ENCODE measurements at regions not wholly inside any gene's neighbourhood (a gene's known extent, or its start where the extent isn't known, plus 50 kb on each side); places are given as distances from the start of the nearest gene placed in this dataset.

DNA sequence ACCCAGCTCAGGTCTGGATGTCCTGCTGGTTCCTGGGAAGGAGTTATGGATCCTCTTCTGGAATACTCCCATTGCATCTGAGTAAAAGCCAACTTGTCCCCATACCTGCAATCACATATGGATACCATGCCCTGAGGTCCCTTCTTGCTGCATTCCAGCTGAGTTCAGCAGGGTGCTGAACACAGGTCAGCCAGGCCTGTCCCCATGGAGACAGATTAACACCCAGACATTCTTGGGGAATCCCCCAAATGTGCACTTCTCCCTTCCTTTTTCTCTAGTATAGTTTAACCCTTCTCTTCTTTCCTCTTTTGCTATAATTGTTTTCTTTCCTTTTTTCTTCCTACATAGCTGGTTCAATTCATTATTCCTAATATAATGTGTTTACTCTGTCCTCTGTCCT, 799.6 kb upstream of the HS6ST1 start:
- no peak overlapping the region for H3K4me3 ChIP-seq (ENCODE audit: low read depth, poor library complexity, severe bottlenecking)
- intact Hi-C loops (cut with DNase I; ENCODE audit: low total_unique reads): no loop called here
- TF ChIP-seq, protein P1, sequence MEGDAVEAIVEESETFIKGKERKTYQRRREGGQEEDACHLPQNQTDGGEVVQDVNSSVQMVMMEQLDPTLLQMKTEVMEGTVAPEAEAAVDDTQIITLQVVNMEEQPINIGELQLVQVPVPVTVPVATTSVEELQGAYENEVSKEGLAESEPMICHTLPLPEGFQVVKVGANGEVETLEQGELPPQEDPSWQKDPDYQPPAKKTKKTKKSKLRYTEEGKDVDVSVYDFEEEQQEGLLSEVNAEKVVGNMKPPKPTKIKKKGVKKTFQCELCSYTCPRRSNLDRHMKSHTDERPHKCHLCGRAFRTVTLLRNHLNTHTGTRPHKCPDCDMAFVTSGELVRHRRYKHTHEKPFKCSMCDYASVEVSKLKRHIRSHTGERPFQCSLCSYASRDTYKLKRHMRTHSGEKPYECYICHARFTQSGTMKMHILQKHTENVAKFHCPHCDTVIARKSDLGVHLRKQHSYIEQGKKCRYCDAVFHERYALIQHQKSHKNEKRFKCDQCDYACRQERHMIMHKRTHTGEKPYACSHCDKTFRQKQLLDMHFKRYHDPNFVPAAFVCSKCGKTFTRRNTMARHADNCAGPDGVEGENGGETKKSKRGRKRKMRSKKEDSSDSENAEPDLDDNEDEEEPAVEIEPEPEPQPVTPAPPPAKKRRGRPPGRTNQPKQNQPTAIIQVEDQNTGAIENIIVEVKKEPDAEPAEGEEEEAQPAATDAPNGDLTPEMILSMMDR (IDR thresholded peaks at IDR 0.05): no peak
- TF ChIP-seq POLR2A (IDR thresholded peaks at IDR 0.05): no peak
- no peak for DNase-seq (ENCODE audit: low spot score in 2 of 2)

DNA sequence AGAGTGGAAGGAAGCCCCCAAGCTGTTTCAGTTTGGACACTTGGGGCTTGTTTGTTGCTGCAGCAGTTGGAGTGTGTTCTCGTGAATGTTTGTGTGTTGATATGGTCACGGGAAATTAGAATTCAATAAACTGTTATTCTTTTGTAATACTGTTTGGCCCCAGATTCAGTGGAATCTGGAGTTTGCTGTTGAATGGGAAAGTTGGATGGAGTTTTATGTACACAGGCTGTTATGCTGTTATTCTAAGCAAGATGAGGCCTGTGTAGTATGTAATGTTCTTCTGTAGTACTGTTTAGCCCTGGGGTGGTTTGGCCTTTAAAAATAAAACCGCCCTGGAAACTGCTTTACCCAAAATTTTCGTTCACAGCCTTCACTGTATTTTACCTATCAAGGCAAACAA, 810.4 kb upstream of the HS6ST1 start:
- intact Hi-C loops (cut with DNase I; ENCODE audit: low total_unique reads): no loop called here
- 40 to 46% methylated on average over 4 of the region's 4 CpGs for WGBS, 2 donors
- TF ChIP-seq, protein P1 (IDR thresholded peaks at IDR 0.05): no peak
- TF ChIP-seq POLR2A (IDR thresholded peaks at IDR 0.05): no peak
- no peak overlapping the region for H3K4me3 ChIP-seq (ENCODE audit: low read depth, poor library complexity, severe bottlenecking)
- DNase-seq (ENCODE audit: low spot score in 2 of 2): no peak

DNA sequence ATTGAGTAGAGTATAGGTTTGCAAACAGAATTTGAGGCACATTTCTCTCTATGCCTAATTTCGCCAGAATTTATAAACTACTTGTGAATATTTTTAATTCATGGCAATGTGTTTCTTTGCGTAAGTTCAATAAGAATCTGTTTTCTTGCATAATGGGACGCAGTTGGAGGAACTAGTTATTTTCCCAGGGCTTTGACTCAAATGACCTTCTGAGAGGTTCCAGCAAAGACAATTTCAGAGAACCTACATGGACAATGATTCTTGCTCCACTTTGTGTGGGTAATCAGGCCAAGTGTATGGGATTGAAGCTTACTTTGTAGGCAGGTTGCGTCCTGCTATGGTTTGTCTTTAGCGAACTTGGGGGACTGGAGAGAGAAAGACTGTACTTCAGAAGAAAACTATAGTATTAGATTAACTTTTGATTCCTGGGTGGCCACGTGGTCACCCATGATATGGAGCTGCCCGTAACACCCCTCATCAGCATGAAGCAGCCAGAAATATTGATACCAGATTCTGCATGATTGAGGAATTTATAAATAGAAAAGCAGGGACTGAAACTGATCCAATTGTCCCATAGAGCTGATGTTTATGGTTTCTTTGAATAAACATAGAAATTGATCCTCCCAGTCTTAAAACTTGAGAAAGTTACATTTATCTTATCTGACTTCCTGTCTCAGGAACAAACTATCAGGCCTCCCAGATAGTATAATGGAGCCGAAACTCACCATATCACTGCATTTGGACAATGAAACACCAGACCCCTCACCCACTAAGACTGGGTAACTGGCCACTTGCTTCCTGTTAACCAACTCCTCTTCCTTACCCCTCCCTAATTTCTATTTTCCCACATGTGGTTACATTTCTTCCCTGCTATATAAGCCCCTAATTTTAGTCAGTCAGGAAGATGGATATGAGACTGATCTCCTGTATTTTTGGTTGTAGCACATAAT, 815.3 kb upstream of the HS6ST1 start:
- 83 to 91% methylated on average over 8 of the region's 8 CpGs for WGBS, 2 donors
- no peak overlapping the region for H3K4me3 ChIP-seq (ENCODE audit: low read depth, poor library complexity, severe bottlenecking)
- DNase-seq (ENCODE audit: low spot score in 2 of 2): no peak
- TF ChIP-seq, protein P1 (IDR thresholded peaks at IDR 0.05): no peak
- no peak for TF ChIP-seq POLR2A (IDR thresholded peaks at IDR 0.05)
- intact Hi-C loops (cut with DNase I; ENCODE audit: low total_unique reads): no loop called here

DNA sequence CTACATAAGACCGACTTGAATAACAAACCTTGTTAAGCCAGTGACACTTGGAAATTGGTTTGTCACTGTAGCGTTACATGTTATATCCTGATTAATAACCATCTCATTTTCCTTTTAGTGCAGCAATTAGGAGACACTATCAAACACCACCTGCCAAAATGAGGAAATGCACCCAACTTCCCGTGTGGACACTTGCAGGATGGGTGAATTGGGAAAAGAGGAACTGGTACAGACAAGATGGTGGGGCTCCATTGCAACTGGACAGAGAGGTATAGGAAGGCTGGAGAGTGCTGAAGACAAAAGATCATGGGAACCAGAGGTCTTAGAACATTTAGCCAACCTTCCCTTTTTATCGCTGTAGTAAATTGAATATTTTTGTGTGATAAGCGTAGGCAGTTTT, 816.3 kb upstream of the HS6ST1 start:
- TF ChIP-seq, protein P1 (IDR thresholded peaks at IDR 0.05): no peak
- TF ChIP-seq POLR2A (IDR thresholded peaks at IDR 0.05): no peak
- H3K4me3 ChIP-seq (ENCODE audit: low read depth, poor library complexity, severe bottlenecking): no peak overlapping the region
- DNase-seq (ENCODE audit: low spot score in 2 of 2): no peak
- intact Hi-C loops (cut with DNase I; ENCODE audit: low total_unique reads): no loop called here
- 86 to 93% methylated on average over 5 of the region's 5 CpGs for WGBS, 2 donors

DNA sequence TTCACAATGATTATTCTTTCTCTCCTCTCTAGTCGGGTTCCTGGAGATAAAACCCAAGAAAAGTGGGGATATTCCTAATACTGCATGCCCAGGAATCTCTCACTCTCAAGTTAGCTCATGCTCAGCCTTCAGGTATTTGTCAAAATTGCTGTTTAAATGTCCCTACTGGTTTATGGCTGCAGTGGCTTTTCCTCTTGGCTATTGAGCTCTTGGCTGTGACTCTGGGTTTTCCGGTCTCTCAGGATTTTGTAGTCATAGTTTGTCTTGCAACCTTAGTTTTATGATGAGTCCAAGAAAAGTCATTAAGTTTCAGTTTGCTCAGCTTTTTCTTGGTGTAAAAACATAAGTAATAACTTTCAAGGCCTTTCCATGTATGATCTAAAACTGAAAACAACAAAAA, 820.7 kb upstream of the HS6ST1 start:
- no peak for TF ChIP-seq POLR2A (IDR thresholded peaks at IDR 0.05)
- TF ChIP-seq, protein P1 (IDR thresholded peaks at IDR 0.05): no peak
- WGBS, 2 donors: 35 to 45% methylated on average over 2 of the region's 2 CpGs
- no peak for DNase-seq (ENCODE audit: low spot score in 2 of 2)
- H3K4me3 ChIP-seq (ENCODE audit: low read depth, poor library complexity, severe bottlenecking): no peak overlapping the region
- intact Hi-C loops (cut with DNase I; ENCODE audit: low total_unique reads): no loop called here

All from lower leg skin (tissue), 4 donors.